Osteocyte (in vitro differentiated cells): ENCODE measurements at regions not wholly inside any gene's neighbourhood (a gene's known extent, or its start where the extent isn't known, plus 50 kb on each side); places are given as distances from the start of the nearest gene placed in this dataset.

Source experiments
- DNase-seq: peaks from one replicate; pipeline ENCODE4 v3.0.0; 2021; ENCODE audit warnings: mixed read lengths; ENCODE audit not compliant: unreplicated experiment; ENCODE audit errors: extremely low spot score
- H3K27ac Mint-ChIP-seq: one replicate; pipeline ENCODE4 v1.8.0; 2021; ENCODE audit warnings: mild to moderate bottlenecking, mixed read lengths; ENCODE audit not compliant: unreplicated experiment
- H3K27me3 Mint-ChIP-seq: one replicate; pipeline ENCODE4 v1.8.0; 2021; ENCODE audit warnings: mixed read lengths; ENCODE audit not compliant: unreplicated experiment
- H3K36me3 Mint-ChIP-seq: one replicate; pipeline ENCODE4 v1.8.0; 2021; ENCODE audit warnings: mixed read lengths; ENCODE audit not compliant: unreplicated experiment
- H3K4me1 Mint-ChIP-seq: one replicate; pipeline ENCODE4 v1.8.0; 2021; ENCODE audit warnings: mixed read lengths; ENCODE audit not compliant: unreplicated experiment
- H3K4me3 Mint-ChIP-seq: one replicate; pipeline ENCODE4 v1.8.0; 2021; ENCODE audit warnings: mild to moderate bottlenecking, moderate library complexity, mixed read lengths; ENCODE audit not compliant: unreplicated experiment
- H3K9me3 Mint-ChIP-seq: one replicate; pipeline ENCODE4 v1.8.0; 2021; ENCODE audit warnings: mixed read lengths; ENCODE audit not compliant: unreplicated experiment
- TF ChIP-seq, protein P1 (sequence below): fragments of 200-600 bp; sonication (generic); IDR thresholded peaks from 2 replicates; pipeline ENCODE4 v1.5.0; 2021; ENCODE audit warnings: antibody characterized with exemption, mild to moderate bottlenecking, moderate library complexity

DNA sequence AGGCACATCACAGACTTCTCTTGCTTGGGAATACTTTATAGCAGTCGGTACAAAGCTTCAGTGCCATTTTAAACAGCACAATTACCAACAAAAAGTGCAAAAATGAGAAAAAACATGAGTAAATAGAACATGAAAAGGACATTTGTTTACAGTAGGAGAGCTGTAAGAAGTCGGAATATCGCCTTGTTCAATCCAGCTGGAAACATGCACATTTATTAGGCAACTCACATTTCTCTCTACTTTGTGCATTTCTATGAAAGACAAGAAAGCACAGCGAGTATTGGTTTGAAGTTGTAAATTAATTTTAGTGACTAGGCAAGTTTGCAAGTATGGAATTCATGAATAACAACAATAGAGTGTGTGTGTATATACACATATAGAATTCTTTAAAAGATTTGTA lies 484.7 kb downstream of the DACH1 start:
- Mint-ChIP-seq H3K4me3 (no peak overlapping the region), H3K9me3 (peaks cover 4% of the 10 kb centered on the region), H3K4me1 (peaks cover 11% of the 10 kb centered on the region), H3K27me3 (no peaks in the 10 kb centered on the region), H3K27ac (no peak overlapping the region), H3K36me3 (no peaks in the 10 kb centered on the region)
- TF ChIP-seq, protein P1, sequence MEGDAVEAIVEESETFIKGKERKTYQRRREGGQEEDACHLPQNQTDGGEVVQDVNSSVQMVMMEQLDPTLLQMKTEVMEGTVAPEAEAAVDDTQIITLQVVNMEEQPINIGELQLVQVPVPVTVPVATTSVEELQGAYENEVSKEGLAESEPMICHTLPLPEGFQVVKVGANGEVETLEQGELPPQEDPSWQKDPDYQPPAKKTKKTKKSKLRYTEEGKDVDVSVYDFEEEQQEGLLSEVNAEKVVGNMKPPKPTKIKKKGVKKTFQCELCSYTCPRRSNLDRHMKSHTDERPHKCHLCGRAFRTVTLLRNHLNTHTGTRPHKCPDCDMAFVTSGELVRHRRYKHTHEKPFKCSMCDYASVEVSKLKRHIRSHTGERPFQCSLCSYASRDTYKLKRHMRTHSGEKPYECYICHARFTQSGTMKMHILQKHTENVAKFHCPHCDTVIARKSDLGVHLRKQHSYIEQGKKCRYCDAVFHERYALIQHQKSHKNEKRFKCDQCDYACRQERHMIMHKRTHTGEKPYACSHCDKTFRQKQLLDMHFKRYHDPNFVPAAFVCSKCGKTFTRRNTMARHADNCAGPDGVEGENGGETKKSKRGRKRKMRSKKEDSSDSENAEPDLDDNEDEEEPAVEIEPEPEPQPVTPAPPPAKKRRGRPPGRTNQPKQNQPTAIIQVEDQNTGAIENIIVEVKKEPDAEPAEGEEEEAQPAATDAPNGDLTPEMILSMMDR, result no peak
- DNase-seq, result no peak

DNA sequence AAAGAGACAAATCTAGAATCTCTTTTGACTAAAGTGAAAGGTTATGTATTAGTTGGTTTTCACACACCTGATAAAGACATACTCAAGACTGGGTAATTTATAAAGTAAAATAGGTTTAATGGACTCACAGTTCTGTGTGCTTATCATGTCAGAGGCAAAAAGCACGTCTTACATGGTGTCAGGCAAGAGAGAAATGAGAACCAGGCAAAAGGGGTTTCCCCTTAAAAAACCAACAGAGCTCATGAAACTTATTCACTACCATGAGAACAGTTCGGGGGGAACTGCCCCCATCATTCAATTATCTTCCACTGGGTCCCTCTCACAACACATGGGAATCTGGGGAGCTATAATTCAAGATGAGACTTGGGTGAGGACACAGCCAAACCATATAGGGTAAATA lies 486.8 kb downstream of the DACH1 start:
- H3K4me1 Mint-ChIP-seq, result peaks cover 11% of the 10 kb centered on the region
- no peak for DNase-seq
- H3K36me3 Mint-ChIP-seq, result no peaks in the 10 kb centered on the region
- H3K27me3 Mint-ChIP-seq, result no peaks in the 10 kb centered on the region
- no peak overlapping the region for H3K4me3 Mint-ChIP-seq
- TF ChIP-seq, protein P1, result no peak
- no peak overlapping the region for H3K27ac Mint-ChIP-seq
- H3K9me3 Mint-ChIP-seq, result peaks cover 4% of the 10 kb centered on the region

DNA sequence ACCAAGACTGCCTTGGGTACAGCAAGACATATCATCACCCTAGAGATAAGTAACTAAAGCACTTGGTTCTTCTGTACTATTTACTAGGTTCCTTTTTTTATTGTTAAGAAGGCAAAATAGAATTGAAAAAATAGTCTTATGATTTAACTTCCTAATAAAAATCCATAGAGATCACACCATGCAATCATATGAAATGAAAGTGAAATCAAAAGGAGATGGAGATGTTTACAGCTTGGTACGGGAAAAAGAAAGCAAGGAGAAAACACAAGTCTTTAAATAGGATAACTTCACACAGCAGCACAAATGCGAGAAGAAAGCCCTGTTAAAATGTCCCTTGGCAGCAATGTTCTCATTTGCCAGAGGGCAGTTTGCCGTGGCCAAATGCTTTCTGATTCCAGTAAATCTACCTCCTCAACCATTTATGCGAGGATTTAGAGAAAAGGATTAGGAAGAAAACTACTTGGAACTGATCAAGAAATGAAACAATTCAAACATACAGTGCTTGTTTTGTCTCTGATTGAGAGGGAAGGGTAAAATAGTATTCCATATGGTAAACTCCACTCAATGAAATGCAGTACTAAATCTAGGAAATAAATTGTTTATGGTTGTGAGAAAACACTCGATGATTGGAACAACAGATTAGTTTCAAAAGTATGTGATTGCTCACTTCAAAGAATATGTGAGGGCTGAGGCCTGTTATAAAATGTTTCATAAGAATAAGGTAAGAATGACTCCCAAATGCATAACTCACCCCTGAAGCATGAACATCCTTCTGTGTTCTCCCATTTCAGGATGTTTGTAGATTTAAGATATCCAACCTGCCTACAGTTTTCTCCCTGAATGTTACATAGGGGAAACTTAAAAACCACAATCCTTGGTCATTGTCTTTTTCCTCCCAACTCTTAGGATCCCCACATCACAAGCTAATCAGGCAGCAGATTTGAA lies 487.8 kb downstream of the DACH1 start:
- Mint-ChIP-seq H3K9me3 (peaks cover 4% of the 10 kb centered on the region), H3K36me3 (no peaks in the 10 kb centered on the region), H3K4me1 (peaks cover 18% of the 10 kb centered on the region), H3K27me3 (no peaks in the 10 kb centered on the region), H3K27ac (peak overlapping the region; percentile 56), H3K4me3 (peak overlapping the region; percentile 59)
- DNase-seq, result no peak
- TF ChIP-seq, protein P1, result no peak

DNA sequence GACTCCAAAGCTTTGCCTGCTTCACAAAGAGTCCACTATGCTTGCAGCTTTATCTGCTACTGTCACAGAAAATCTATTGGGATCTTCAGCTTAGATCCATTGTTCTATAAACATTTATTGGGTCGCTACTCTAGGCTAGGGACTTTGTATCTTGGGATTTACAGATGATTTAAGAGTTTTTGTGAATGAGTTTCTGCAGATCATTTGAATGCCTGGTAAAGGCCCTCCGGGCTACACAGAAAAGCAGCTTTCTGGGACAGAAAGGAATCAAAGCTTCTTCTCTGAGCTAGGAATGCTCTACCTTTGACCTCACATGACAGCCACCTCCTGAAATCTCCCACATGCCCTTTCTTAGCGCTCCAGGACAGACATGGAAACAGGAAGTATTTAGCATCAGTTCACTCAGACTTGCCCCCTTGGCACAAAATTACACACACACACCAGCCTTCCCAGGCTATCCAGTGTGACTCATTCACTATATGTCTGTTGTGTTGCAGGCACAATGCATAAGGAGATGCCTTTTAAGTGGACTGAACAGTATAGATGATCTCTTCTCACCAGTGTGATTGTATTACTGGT lies 492.4 kb downstream of the DACH1 start:
- DNase-seq, result no peak

DNA sequence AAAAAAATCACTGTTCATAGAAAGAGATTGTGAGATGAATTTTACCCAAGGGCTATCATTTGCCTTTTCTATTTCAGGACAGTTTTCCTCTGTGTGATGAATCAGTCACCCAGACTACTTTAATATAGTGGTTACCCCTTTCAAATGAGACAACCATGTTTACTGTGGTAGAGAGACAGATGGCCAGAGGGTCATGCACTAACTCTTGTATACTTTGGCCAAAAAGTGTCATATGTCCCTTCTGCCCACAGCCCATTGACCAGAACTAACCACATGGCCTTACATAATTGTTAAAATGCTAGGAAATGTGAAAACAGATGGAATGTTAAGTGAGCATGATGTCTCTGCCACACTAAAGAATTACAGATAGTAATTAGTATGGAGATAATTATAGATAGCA lies 498.7 kb downstream of the DACH1 start:
- H3K4me1 Mint-ChIP-seq, result no peaks in the 10 kb centered on the region
- H3K36me3 Mint-ChIP-seq, result no peaks in the 10 kb centered on the region
- H3K9me3 Mint-ChIP-seq, result no peaks in the 10 kb centered on the region
- no peak overlapping the region for H3K27ac Mint-ChIP-seq
- TF ChIP-seq, protein P1, result no peak
- H3K27me3 Mint-ChIP-seq, result no peaks in the 10 kb centered on the region
- no peak for DNase-seq
- H3K4me3 Mint-ChIP-seq, result no peak overlapping the region

More for the DNA sequence above, 492.4 kb downstream of the DACH1 start:
- H3K4me1 Mint-ChIP-seq, result peaks cover 14% of the 10 kb centered on the region
- no peaks in the 10 kb centered on the region for H3K9me3 Mint-ChIP-seq
- no peaks in the 10 kb centered on the region for H3K27me3 Mint-ChIP-seq
- no peak overlapping the region for H3K4me3 Mint-ChIP-seq
- TF ChIP-seq, protein P1, result no peak
- no peak overlapping the region for H3K27ac Mint-ChIP-seq
- H3K36me3 Mint-ChIP-seq, result no peaks in the 10 kb centered on the region
